Spleen (tissue), 11 donors: ENCODE measurements at regions not wholly inside any gene's neighbourhood (a gene's known extent, or its start where the extent isn't known, plus 50 kb on each side); places are given as distances from the start of the nearest gene placed in this dataset.

Experiments
- DNase-seq: peaks from one replicate; pipeline ENCODE4 v3.0.0-alpha.2; 2020
- H3K27ac ChIP-seq, 8 donors: fragments of 200-600 bp; sonication (generic) in 7 of 8; 1 replicate in 4 of 8; 2 replicates in 4 of 8; pipeline versions ENCODE4 v1.5.0 to v1.8.0; 2016 to 2021; ENCODE audit warnings: inconsistent platforms in 4 of 8, mild to moderate bottlenecking in 4 of 8, moderate library complexity in 1 of 8
- H3K27me3 ChIP-seq, 7 donors: fragments of 200-600 bp; sonication (generic) in 6 of 7; replicated peaks in 1 of 7; 1 replicate in 4 of 7; 2 replicates in 3 of 7; pipeline versions ENCODE4 v1.5.0 to v1.8.0; 2016 to 2021; ENCODE audit warnings: inconsistent platforms in 3 of 7, mild to moderate bottlenecking in 1 of 7
- H3K36me3 ChIP-seq, 6 donors: fragments of 200-600 bp; sonication (generic) in 5 of 6; 1 replicate in 4 of 6; 2 replicates in 2 of 6; pipeline versions ENCODE4 v1.5.0 to v1.8.0; 2016 to 2021; ENCODE audit warnings: inconsistent platforms in 2 of 6
- H3K4me1 ChIP-seq, 6 donors: fragments of 200-600 bp; sonication (generic) in 5 of 6; 1 replicate in 3 of 6; 2 replicates in 3 of 6; pipeline versions ENCODE4 v1.5.0 to v1.8.0; 2016 to 2021; ENCODE audit warnings: inconsistent platforms in 3 of 6
- H3K4me3 ChIP-seq, 8 donors: fragments of 200-600 bp; sonication (generic) in 7 of 8; 1 replicate in 4 of 8; 2 replicates in 4 of 8; pipeline versions ENCODE4 v1.5.0 to v1.8.0; 2016 to 2021; ENCODE audit warnings: inconsistent platforms in 4 of 8, mild to moderate bottlenecking in 4 of 8, moderate library complexity in 2 of 8
- H3K9me3 ChIP-seq, 8 donors: fragments of 200-600 bp; sonication (generic) in 7 of 8; 1 replicate in 4 of 8; 2 replicates in 4 of 8; pipeline versions ENCODE4 v1.5.0 to v1.8.0; 2016 to 2021; ENCODE audit warnings: inconsistent platforms in 4 of 8
- POLR2A ChIP-seq, 3 donors: fragments of 450-650 bp; IDR thresholded peaks; one replicate each; pipeline ENCODE4 v1.5.1; 2017; ENCODE audit warnings: antibody characterized with exemption in 3 of 3, mild to moderate bottlenecking in 1 of 3
- POLR2AphosphoS5 ChIP-seq, 3 donors: sonication (generic); formaldehyde crosslinking; IDR thresholded peaks; one replicate each; pipeline ENCODE4 v1.5.1; 2017; ENCODE audit warnings: antibody characterized with exemption in 3 of 3
- WGBS, 5 donors: extraction: QIAGEN DNeasy Blood & Tissue Kit in 3 of 5; methylation state at CpG; one replicate each; pipeline versions ENCODE4 v1.1.5 to v1.1.7; 2013 to 2018; 5-methylcytosine and 5-hydroxymethylcytosine counted together
- intact Hi-C: fragments of 100-400 bp; cut with DNase I; formaldehyde crosslinking; loops from one replicate; pipeline ENCODE4 v1.15.0; 2023; ENCODE audit warnings: low total_unique reads
- TF ChIP-seq, protein P1 (sequence below), 11 experiments: fragments of 200-600 bp in 7 of 11; fragments of 450-650 bp in 4 of 11; sonication (generic) in 4 of 11; IDR thresholded peaks in 8 of 11; conservative IDR thresholded peaks in 3 of 11; 1 replicate in 7 of 11; 2 replicates in 4 of 11; pipeline versions ENCODE4 v1.4.0 to v1.8.0; 2016 to 2021; ENCODE audit warnings: antibody characterized with exemption in 11 of 11, inconsistent platforms in 4 of 11, mild to moderate bottlenecking in 1 of 11
- donor health status: healthy with polysubstance abuse.
- donor health status: DM: no; HTN: no; CAD: no; lungs with moderate emphysema.
- donor health status: DM: no; HTN: no; CAD: no.
- donor health status: Bipolar disorder and iron deficiency.
- donor health status: healthy.
- donor health status: DM: no; HTN: no; CAD: no.
- donor health status: DM: yes; HTN: yes; CAD: no.

GRCh38 chr6:26294302-26294701, 70.7 kb upstream of the BTN3A2 start:
- no peak for TF ChIP-seq POLR2AphosphoS5 (IDR thresholded peaks at IDR 0.05)
- TF ChIP-seq POLR2A (IDR thresholded peaks at IDR 0.05), result no peak
- TF ChIP-seq, protein P1, sequence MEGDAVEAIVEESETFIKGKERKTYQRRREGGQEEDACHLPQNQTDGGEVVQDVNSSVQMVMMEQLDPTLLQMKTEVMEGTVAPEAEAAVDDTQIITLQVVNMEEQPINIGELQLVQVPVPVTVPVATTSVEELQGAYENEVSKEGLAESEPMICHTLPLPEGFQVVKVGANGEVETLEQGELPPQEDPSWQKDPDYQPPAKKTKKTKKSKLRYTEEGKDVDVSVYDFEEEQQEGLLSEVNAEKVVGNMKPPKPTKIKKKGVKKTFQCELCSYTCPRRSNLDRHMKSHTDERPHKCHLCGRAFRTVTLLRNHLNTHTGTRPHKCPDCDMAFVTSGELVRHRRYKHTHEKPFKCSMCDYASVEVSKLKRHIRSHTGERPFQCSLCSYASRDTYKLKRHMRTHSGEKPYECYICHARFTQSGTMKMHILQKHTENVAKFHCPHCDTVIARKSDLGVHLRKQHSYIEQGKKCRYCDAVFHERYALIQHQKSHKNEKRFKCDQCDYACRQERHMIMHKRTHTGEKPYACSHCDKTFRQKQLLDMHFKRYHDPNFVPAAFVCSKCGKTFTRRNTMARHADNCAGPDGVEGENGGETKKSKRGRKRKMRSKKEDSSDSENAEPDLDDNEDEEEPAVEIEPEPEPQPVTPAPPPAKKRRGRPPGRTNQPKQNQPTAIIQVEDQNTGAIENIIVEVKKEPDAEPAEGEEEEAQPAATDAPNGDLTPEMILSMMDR (IDR thresholded peaks at IDR 0.05 in 8 of 11, conservative IDR thresholded peaks at IDR 0.05 in 3 of 11), result no peak
- DNase-seq, result no peak
- no peaks in the 10 kb centered on the region for H3K36me3 ChIP-seq
- peaks cover 0 to 12% (median 3%) of the 10 kb centered on the region in 6 donors for H3K4me1 ChIP-seq
- 79 to 92% (median 90%) methylated on average over 8 of the region's 8 CpGs for WGBS, 5 donors
- no peaks in the 10 kb centered on the region for H3K9me3 ChIP-seq
- no peak overlapping the region for H3K4me3 ChIP-seq
- H3K27me3 ChIP-seq, result no peaks in the 10 kb centered on the region
- no peak overlapping the region for H3K27ac ChIP-seq
- intact Hi-C loops, result no loop called here

GRCh38 chr6:26295691-26296555, 69.1 kb upstream of the BTN3A2 start:
- H3K27me3 ChIP-seq, result no peaks in the 10 kb centered on the region
- 50 to 58% (median 55%) methylated on average over 11 of the region's 11 CpGs for WGBS, 5 donors
- no peak overlapping the region for H3K4me3 ChIP-seq
- H3K4me1 ChIP-seq, result peaks cover 0 to 12% (median 3%) of the 10 kb centered on the region in 6 donors
- no peaks in the 10 kb centered on the region for H3K9me3 ChIP-seq
- H3K36me3 ChIP-seq, result no peaks in the 10 kb centered on the region
- peak overlapping the region in 4 of 8 donors; percentile 7 to 53 (median 20) for H3K27ac ChIP-seq
- intact Hi-C loops, result no loop called here
- DNase-seq, result no peak
- no peak for TF ChIP-seq POLR2A (IDR thresholded peaks at IDR 0.05)
- no peak for TF ChIP-seq POLR2AphosphoS5 (IDR thresholded peaks at IDR 0.05)
- TF ChIP-seq, protein P1 (IDR thresholded peaks at IDR 0.05 in 8 of 11, conservative IDR thresholded peaks at IDR 0.05 in 3 of 11), result no peak

DNA sequence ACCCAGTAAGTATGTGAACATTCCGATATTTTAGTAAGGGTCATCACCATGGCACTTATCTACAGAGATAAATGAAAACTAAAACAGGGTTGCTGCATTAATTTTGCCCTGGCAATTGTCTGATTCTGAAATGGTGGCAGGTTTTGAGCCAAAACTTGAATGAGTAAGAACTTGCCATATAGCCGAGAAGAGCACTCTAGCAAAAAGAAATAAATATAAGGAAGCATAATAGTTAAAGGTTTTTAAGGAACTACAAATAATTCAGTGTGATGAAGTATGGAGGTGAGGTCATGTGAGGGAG, 68.5 kb upstream of the BTN3A2 start:
- H3K36me3 ChIP-seq, result no peaks in the 10 kb centered on the region
- H3K4me1 ChIP-seq, result peaks cover 0 to 12% (median 3%) of the 10 kb centered on the region in 6 donors
- no peak for DNase-seq
- no peaks in the 10 kb centered on the region for H3K9me3 ChIP-seq
- H3K27me3 ChIP-seq, result no peaks in the 10 kb centered on the region
- H3K27ac ChIP-seq, result no peak overlapping the region
- whole genome bisulfite sequencing, 5 donors, result 89 to 94% (median 91%) methylated on average over 2 of the region's 2 CpGs
- intact Hi-C loops, result no loop called here
- no peak overlapping the region for H3K4me3 ChIP-seq
- TF ChIP-seq, protein P1 (IDR thresholded peaks at IDR 0.05 in 8 of 11, conservative IDR thresholded peaks at IDR 0.05 in 3 of 11), result no peak
- TF ChIP-seq POLR2A (IDR thresholded peaks at IDR 0.05) (no peak), POLR2AphosphoS5 (IDR thresholded peaks at IDR 0.05) (no peak)

DNA sequence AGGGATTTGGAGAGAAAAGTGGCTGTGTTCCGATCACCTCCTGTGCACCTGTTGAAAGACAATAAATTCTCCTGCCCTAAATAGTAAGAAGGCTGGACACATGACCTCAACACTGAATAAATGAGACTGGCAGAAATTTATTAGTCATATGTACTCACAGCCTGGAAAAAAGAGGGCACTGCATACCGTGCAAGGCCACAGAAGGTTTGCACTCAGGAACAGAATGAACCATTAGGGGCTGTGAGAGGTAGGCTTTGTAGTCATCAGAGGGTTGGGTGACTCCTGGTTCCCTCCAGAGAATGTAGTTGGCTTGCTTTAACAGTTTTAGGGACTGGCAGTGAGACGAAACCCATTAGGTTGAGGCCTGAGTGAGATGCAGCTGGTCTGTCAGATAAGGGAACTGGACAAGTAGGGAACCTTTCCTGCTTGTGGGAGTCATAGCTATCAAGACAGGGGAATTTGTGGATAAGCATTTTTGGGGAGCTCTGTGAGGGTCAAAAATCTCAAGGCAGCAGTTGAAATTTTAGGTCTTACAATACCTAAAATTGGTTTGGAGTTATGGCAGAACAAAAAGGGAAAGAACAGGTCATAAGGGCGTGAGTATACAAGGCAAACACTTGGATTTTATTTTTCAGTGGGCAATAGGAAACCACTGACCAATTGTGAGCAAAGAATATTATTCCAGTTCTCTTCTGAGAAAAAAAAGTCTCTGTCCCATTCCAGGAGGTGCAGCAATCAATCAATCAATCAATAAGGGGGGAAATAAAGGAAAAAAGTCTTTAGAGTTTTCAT, 67.9 kb upstream of the BTN3A2 start:
- no peak for DNase-seq
- TF ChIP-seq, protein P1 (IDR thresholded peaks at IDR 0.05 in 8 of 11, conservative IDR thresholded peaks at IDR 0.05 in 3 of 11), result no peak
- no peak for TF ChIP-seq POLR2A (IDR thresholded peaks at IDR 0.05)
- H3K9me3 ChIP-seq, result no peaks in the 10 kb centered on the region
- intact Hi-C loops, result no loop called here
- no peaks in the 10 kb centered on the region for H3K36me3 ChIP-seq
- H3K27me3 ChIP-seq, result no peaks in the 10 kb centered on the region
- H3K4me3 ChIP-seq, result no peak overlapping the region
- peaks cover 0 to 12% (median 3%) of the 10 kb centered on the region in 6 donors for H3K4me1 ChIP-seq
- 75 to 84% (median 79%) methylated on average over 4 of the region's 4 CpGs for WGBS, 5 donors
- H3K27ac ChIP-seq, result no peak overlapping the region
